Breast epithelium (tissue), 3 donors: ENCODE measurements at regions not wholly inside any gene's neighbourhood (a gene's known extent, or its start where the extent isn't known, plus 50 kb on each side); places are given as distances from the start of the nearest gene placed in this dataset.

Source experiments
- CTCF ChIP-seq, 3 donors: fragments of 450-650 bp; IDR thresholded peaks; one replicate each; pipeline ENCODE4 v1.5.1; 2016 to 2017; ENCODE audit warnings: antibody characterized with exemption in 3 of 3, mild to moderate bottlenecking in 3 of 3, moderate library complexity in 3 of 3
- POLR2A ChIP-seq: fragments of 450-650 bp; IDR thresholded peaks from one replicate; pipeline ENCODE4 v1.6.1; 2016; ENCODE audit warnings: antibody characterized with exemption, mild to moderate bottlenecking, moderate library complexity

GRCh38 chr17:12250973-12251372 lies 230.3 kb downstream of the MAP2K4 start:
- TF ChIP-seq POLR2A (no peak), CTCF (IDR thresholded peaks at IDR 0.05) (no peak)
